HL-60 (cell line): ENCODE measurements at regions not wholly inside any gene's neighbourhood (a gene's known extent, or its start where the extent isn't known, plus 50 kb on each side); places are given as distances from the start of the nearest gene placed in this dataset.

ENCODE experiments used
- DNase-seq, 2 experiments: peaks; one replicate each; pipeline ENCODE4 v3.0.0-alpha.2; 2010 to 2020; ENCODE audit warnings: low read depth in 1 of 2, low spot score in 1 of 2
- H3K27ac ChIP-seq: fragments of 250-450 bp; sonication (Bioruptor Pico); replicated peaks from 2 replicates; pipeline ENCODE4 v1.5.1; 2020; ENCODE audit warnings: mild to moderate bottlenecking, moderate library complexity
- H3K27me3 ChIP-seq: fragments of 250-450 bp; sonication (Bioruptor Pico); 2 replicates; pipeline ENCODE4 v1.5.1; 2021; ENCODE audit warnings: mild to moderate bottlenecking, moderate library complexity; ENCODE audit not compliant: insufficient read depth, poor library complexity, severe bottlenecking
- H3K4me3 ChIP-seq: replicated peaks from 2 replicates; pipeline ENCODE4 v1.5.1; 2011; ENCODE audit warnings: mild to moderate bottlenecking, control low read depth, low read length; ENCODE audit not compliant: insufficient read depth
- GABPA ChIP-seq: IDR thresholded peaks from 2 replicates; pipeline ENCODE4 v1.6.1; 2012; ENCODE audit warnings: low read depth
- POLR2AphosphoS5 ChIP-seq: IDR thresholded peaks from 2 replicates; pipeline ENCODE4 v1.6.1; 2012; ENCODE audit warnings: low read depth
- REST ChIP-seq: IDR thresholded peaks from 2 replicates; pipeline ENCODE4 v1.6.1; 2012; ENCODE audit warnings: low read depth; ENCODE audit not compliant: insufficient replicate concordance
- SPI1 ChIP-seq: IDR thresholded peaks from 2 replicates; pipeline ENCODE4 v1.6.1; 2012; ENCODE audit warnings: low read depth, mild to moderate bottlenecking, borderline replicate concordance
- TF ChIP-seq, protein P1 (sequence below): IDR thresholded peaks from one replicate; pipeline ENCODE4 v1.5.1; 2011; ENCODE audit warnings: low read length, control low read depth, inconsistent platforms; ENCODE audit not compliant: insufficient read depth

DNA sequence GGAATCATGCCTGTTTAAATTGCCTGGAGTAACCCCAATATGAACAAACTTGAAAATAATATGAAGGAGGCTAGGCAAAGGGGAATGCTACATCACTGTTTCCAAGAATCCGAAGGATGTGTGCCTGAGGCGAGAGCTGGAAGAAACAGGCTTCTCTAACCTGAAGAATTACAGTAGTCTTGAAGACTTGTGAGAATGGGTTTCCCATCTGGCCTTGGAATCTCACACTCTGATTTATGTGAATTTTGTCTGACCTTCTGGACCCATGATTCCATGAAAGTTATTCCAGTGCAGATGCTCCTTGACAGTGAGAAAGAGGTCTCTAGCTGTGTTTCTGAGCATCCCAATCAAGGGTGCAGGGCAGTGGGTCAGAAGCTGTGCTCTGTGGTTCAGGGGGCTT is 122.1 kb upstream of the PARP11 start:
- H3K27me3 ChIP-seq = no peaks in the 10 kb centered on the region
- TF ChIP-seq SPI1 (no peak), REST (no peak), GABPA (no peak), POLR2AphosphoS5 (no peak)
- TF ChIP-seq, protein P1, sequence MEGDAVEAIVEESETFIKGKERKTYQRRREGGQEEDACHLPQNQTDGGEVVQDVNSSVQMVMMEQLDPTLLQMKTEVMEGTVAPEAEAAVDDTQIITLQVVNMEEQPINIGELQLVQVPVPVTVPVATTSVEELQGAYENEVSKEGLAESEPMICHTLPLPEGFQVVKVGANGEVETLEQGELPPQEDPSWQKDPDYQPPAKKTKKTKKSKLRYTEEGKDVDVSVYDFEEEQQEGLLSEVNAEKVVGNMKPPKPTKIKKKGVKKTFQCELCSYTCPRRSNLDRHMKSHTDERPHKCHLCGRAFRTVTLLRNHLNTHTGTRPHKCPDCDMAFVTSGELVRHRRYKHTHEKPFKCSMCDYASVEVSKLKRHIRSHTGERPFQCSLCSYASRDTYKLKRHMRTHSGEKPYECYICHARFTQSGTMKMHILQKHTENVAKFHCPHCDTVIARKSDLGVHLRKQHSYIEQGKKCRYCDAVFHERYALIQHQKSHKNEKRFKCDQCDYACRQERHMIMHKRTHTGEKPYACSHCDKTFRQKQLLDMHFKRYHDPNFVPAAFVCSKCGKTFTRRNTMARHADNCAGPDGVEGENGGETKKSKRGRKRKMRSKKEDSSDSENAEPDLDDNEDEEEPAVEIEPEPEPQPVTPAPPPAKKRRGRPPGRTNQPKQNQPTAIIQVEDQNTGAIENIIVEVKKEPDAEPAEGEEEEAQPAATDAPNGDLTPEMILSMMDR = no peak
- no peak overlapping the region for H3K4me3 ChIP-seq
- no peak overlapping the region for H3K27ac ChIP-seq
- DNase-seq = no peak

DNA sequence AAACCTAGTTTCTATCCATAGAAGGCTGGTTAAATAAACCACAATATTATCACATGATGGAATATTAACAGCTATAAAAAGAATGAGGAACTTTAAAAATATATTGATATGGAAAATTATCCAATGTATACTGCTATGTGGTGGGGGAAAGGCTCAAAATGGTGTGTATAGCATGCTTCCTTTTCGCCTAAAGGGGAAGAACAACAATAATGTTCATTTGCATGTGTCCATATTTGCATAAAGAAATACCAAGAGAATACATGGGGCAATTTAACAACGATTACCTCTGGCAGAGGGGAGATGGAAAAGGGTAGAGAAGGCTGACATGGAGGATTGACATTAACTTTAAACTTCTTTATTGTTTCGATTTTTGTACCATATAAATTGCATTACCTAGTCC is 121.3 kb upstream of the PARP11 start:
- Histone ChIP-seq H3K27me3 (no peaks in the 10 kb centered on the region), H3K27ac (no peak overlapping the region), H3K4me3 (no peak overlapping the region)
- TF ChIP-seq GABPA (no peak), SPI1 (no peak), REST (no peak), POLR2AphosphoS5 (no peak)
- TF ChIP-seq, protein P1 = no peak
- no peak for DNase-seq

GRCh38 chr12:3992945-3993344 is 119.7 kb upstream of the PARP11 start:
- DNase-seq = no peak
- no peaks in the 10 kb centered on the region for H3K27me3 ChIP-seq
- no peak overlapping the region for H3K27ac ChIP-seq
- no peak overlapping the region for H3K4me3 ChIP-seq
- TF ChIP-seq, protein P1 = no peak
- TF ChIP-seq POLR2AphosphoS5 (no peak), GABPA (no peak)

DNA sequence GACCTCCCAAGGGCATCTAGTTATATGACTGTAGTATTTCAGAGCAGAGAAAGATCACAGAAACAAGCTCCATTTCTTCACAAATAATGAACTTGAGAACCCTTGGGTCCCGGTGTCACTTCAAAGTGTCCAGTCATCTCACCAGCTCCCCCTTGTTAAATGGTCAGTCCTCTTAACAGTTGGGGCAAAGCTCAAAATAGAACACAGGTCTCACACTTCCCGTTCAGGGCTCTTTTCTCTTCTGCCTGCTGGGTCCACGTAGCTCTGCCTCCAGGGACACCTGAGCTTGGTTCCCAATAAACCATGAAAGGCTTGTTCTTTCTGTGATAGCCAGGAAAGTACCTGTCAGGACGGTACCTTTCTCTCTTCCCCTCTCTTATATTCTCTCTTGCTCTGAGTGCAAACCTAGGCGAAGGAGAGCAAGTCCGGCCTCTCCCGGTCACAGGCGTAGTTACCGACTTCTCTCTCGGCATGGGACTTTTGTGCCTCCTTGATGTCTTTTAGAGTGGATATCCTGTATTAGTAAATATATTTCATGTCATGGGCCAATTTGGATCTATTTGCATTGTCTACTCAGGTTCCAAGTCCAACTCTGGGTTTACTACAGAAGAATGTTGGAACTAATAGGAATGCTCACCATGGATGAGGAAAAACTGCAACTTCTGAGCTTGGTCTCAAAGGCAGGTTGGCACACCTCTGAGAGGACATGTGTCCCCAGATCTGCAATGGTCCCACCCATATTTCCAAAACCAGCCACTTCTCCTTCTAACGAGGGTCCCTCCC is 118.8 kb upstream of the PARP11 start:
- Histone ChIP-seq H3K4me3 (no peak overlapping the region), H3K27me3 (no peaks in the 10 kb centered on the region), H3K27ac (no peak overlapping the region)
- TF ChIP-seq SPI1 (no peak), REST (no peak), GABPA (no peak), POLR2AphosphoS5 (no peak)
- TF ChIP-seq, protein P1 = no peak
- DNase-seq = no peak
